Right lobe of liver (tissue), 4 donors: ENCODE measurements at regions not wholly inside any gene's neighbourhood (a gene's known extent, or its start where the extent isn't known, plus 50 kb on each side); places are given as distances from the start of the nearest gene placed in this dataset.

Experiments
- CTCF ChIP-seq, 4 donors: fragments of 200-600 bp in 3 of 4; fragments of 450-650 bp in 1 of 4; IDR thresholded peaks; one replicate each; pipeline versions ENCODE4 v1.5.1 to v1.8.0; 2016 to 2022; ENCODE audit warnings: antibody characterized with exemption in 4 of 4, mild to moderate bottlenecking in 2 of 4
- POLR2A ChIP-seq: fragments of 450-650 bp; IDR thresholded peaks from one replicate; pipeline ENCODE4 v1.6.1; 2017; ENCODE audit warnings: antibody characterized with exemption, mild to moderate bottlenecking
- donor health status: DM: no; HTN: no; CAD: no.
- donor health status: DM: no; HTN: no; CAD: no.
- donor health status: DM: no; HTN: yes; CAD: no.

DNA sequence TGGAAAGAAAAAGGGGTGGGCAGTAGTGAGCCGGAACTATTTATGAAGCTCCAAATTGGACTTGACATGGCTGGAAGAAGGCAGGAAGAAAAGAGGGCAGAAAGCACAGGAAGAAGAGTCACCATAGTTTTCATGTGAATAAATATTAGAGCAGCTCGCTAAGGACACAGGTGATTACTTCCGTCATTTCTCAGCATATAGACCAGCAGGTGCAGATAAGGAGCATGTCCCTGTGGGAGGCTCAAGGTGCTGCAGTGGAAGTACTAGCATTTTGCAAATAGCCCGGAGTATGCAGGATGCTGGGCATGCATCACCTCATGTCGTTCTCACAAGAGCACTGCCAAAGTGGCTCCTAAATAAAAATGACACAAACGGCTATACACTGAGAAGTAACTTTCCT is 71.3 kb upstream of the HTR4 start:
- TF ChIP-seq CTCF (IDR thresholded peaks at IDR 0.05) (no peak), POLR2A (no peak)
